ENCODE measurements at regions not wholly inside any gene's neighbourhood (a gene's known extent, or its start where the extent isn't known, plus 50 kb on each side); places are given as distances from the start of the nearest gene placed in this dataset.
"Not testable (repeated sequence)": the region's sequence is repeated elsewhere in the genome, so short reads cannot be mapped to it uniquely, and the experiment has no call there.

DNA sequence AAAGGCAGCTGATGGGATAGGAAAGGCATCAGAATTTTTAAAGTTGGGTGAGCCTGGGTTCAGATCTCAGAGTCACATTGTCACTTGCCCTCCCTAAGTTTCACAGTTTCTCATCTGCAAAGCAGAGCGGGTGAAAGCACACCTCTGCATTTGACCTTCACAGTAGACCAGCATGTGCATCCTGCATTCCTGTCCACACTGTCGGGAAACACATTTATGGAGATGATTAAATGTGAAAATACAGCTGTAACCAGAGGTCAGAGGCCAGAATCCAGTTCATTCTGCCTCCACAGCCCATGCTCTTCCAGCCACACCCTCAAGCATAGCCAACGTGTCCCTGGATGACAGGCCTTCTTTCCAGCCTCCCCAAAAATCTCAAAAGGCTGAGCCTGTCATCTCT lies 392.0 kb upstream of the MYT1L start:
- no peak overlapping the region for H3K4me3 ChIP-seq (ENCODE audit: low read length)
- H3K36me3 ChIP-seq (replicated peaks; ENCODE audit: insufficient read depth, low read length) = no peaks in the 10 kb centered on the region
- H3K9ac ChIP-seq (ENCODE audit: low read length) = no peak overlapping the region
- no peak for DNase-seq
- H4K20me1 ChIP-seq (ENCODE audit: insufficient read depth, low read length) = no peaks in the 10 kb centered on the region
- H3K9me3 ChIP-seq (replicated peaks; ENCODE audit: insufficient read depth, low read length) = no peaks in the 10 kb centered on the region
- H3K4me2 ChIP-seq (ENCODE audit: low read depth, low read length) = no peak overlapping the region
- no peaks in the 10 kb centered on the region for H3K79me2 ChIP-seq (ENCODE audit: low read length)
- H3K9me2 ChIP-seq (replicated peaks; ENCODE audit: insufficient read depth, low read length) = no peaks in the 10 kb centered on the region
- TF ChIP-seq, protein P1, sequence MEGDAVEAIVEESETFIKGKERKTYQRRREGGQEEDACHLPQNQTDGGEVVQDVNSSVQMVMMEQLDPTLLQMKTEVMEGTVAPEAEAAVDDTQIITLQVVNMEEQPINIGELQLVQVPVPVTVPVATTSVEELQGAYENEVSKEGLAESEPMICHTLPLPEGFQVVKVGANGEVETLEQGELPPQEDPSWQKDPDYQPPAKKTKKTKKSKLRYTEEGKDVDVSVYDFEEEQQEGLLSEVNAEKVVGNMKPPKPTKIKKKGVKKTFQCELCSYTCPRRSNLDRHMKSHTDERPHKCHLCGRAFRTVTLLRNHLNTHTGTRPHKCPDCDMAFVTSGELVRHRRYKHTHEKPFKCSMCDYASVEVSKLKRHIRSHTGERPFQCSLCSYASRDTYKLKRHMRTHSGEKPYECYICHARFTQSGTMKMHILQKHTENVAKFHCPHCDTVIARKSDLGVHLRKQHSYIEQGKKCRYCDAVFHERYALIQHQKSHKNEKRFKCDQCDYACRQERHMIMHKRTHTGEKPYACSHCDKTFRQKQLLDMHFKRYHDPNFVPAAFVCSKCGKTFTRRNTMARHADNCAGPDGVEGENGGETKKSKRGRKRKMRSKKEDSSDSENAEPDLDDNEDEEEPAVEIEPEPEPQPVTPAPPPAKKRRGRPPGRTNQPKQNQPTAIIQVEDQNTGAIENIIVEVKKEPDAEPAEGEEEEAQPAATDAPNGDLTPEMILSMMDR (IDR thresholded peaks at IDR 0.05; ENCODE audit: low read length) = no peak
- TF ChIP-seq EZH2 (optimal IDR thresholded peaks at IDR 0.05; ENCODE audit: low read depth, low read length) (no peak), EZH2phosphoT487 (IDR thresholded peaks at IDR 0.05; ENCODE audit: low read length) (no peak)
- no peaks in the 10 kb centered on the region for H3K4me1 ChIP-seq (ENCODE audit: low read length)
- no peak overlapping the region for H3K27ac ChIP-seq (ENCODE audit: low read length)
- H3K27me3 ChIP-seq (replicated peaks; ENCODE audit: insufficient read depth, low read length) = no peaks in the 10 kb centered on the region
- H2AFZ ChIP-seq (ENCODE audit: low read length) = no peak overlapping the region
- no peaks in the 10 kb centered on the region for H3F3A ChIP-seq (ENCODE audit: insufficient read depth, low read length)

DNA sequence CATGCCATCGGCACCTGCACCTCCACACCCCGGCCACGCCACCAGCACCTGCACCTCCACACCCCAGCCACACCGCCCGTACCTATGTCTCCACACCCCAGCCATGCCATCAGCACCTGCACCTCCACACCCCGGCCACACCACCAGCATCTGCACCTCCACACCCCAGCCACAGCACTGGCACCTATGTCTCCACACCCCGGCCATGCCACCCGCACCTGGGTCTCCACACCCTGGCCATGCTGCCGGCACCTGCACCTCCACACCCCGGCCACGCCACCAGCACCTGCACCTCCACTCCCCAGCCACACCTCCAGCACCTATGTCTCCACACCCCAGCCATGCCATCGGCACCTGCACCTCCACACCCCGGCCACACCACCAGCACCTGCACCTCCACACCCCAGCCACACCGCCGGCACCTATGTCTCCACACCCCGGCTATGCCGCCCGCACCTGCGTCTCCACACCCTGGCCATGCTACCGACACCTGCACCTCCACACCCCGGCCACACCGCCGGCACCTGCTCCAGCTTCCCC lies 390.3 kb upstream of the MYT1L start:
- Histone ChIP-seq H3K27me3 (replicated peaks; ENCODE audit: insufficient read depth, low read length) (no peaks in the 10 kb centered on the region), H3K4me1 (ENCODE audit: low read length) (no peaks in the 10 kb centered on the region), H3K79me2 (ENCODE audit: low read length) (no peaks in the 10 kb centered on the region), H3K4me3 (ENCODE audit: low read length) (no peak overlapping the region), H3K9me2 (replicated peaks; ENCODE audit: insufficient read depth, low read length) (no peaks in the 10 kb centered on the region), H2AFZ (ENCODE audit: low read length) (no peak overlapping the region), H3K36me3 (replicated peaks; ENCODE audit: insufficient read depth, low read length) (no peaks in the 10 kb centered on the region), H3K9ac (ENCODE audit: low read length) (no peak overlapping the region), H3K9me3 (replicated peaks; ENCODE audit: insufficient read depth, low read length) (no peaks in the 10 kb centered on the region), H3F3A (ENCODE audit: insufficient read depth, low read length) (no peaks in the 10 kb centered on the region), H4K20me1 (ENCODE audit: insufficient read depth, low read length) (no peaks in the 10 kb centered on the region), H3K4me2 (ENCODE audit: low read depth, low read length) (no peak overlapping the region), H3K27ac (ENCODE audit: low read length) (no peak overlapping the region)
- TF ChIP-seq, protein P1 (IDR thresholded peaks at IDR 0.05; ENCODE audit: low read length) = no peak
- no peak for TF ChIP-seq EZH2 (optimal IDR thresholded peaks at IDR 0.05; ENCODE audit: low read depth, low read length)
- DNase-seq = no peak

DNA sequence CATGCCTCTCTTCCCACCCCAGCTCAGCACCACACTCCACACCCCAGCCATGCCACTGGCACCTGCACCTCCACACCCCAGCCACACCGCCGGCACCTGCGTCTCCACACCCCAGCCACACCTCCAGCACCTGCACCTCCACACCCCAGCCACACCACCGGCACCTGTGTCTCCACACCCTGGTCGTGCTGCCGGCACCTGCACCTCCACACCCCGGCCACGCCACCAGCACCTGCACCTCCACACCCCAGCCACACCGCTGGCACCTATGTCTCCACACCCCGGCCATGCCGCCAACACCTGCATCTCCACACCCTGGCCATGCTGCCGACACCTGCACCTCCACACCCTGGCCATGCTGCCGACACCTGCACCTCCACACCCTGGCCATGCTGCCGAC lies 389.7 kb upstream of the MYT1L start:
- H3K4me3 ChIP-seq (ENCODE audit: low read length); H3K79me2 ChIP-seq (ENCODE audit: low read length); H4K20me1 ChIP-seq (ENCODE audit: insufficient read depth, low read length); H3K4me1 ChIP-seq (ENCODE audit: low read length); DNase-seq; H3K9me2 ChIP-seq (replicated peaks; ENCODE audit: insufficient read depth, low read length); H3F3A ChIP-seq (ENCODE audit: insufficient read depth, low read length); H3K27me3 ChIP-seq (replicated peaks; ENCODE audit: insufficient read depth, low read length); H3K4me2 ChIP-seq (ENCODE audit: low read depth, low read length); H2AFZ ChIP-seq (ENCODE audit: low read length); H3K27ac ChIP-seq (ENCODE audit: low read length); H3K36me3 ChIP-seq (replicated peaks; ENCODE audit: insufficient read depth, low read length); H3K9ac ChIP-seq (ENCODE audit: low read length); H3K9me3 ChIP-seq (replicated peaks; ENCODE audit: insufficient read depth, low read length): not testable (repeated sequence)

DNA sequence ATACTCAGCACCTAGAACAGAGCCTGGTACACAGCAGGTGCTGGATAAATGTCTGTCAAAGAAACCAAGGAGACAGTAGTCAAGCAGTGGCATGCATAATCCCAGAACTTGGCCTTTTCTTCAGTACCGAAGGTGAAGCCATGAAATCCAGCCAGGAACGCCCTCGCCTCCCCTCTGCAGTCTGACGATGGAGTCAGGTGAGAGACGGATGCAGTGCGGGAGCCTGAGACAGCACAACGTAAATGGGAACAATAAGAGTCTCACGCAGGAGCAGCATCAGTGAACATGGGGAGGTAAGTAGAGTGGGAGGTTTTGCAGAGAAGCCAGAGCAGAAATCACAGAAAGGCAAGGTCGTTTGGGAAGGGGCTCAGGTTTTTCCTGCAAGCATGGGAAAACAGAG lies 389.3 kb upstream of the MYT1L start:
- no peak overlapping the region for H2AFZ ChIP-seq (ENCODE audit: low read length)

More for the DNA sequence above, 389.3 kb upstream of the MYT1L start:
- H3K4me1 ChIP-seq (ENCODE audit: low read length) = no peaks in the 10 kb centered on the region
- no peak overlapping the region for H3K4me3 ChIP-seq (ENCODE audit: low read length)
- H3K9me2 ChIP-seq (replicated peaks; ENCODE audit: insufficient read depth, low read length) = no peaks in the 10 kb centered on the region
- H3K27me3 ChIP-seq (replicated peaks; ENCODE audit: insufficient read depth, low read length) = no peaks in the 10 kb centered on the region
- no peaks in the 10 kb centered on the region for H3F3A ChIP-seq (ENCODE audit: insufficient read depth, low read length)
- no peak overlapping the region for H3K27ac ChIP-seq (ENCODE audit: low read length)
- H3K79me2 ChIP-seq (ENCODE audit: low read length) = no peaks in the 10 kb centered on the region
- no peak for DNase-seq
- no peak overlapping the region for H3K4me2 ChIP-seq (ENCODE audit: low read depth, low read length)
- H3K36me3 ChIP-seq (replicated peaks; ENCODE audit: insufficient read depth, low read length) = no peaks in the 10 kb centered on the region
- TF ChIP-seq EZH2 (optimal IDR thresholded peaks at IDR 0.05; ENCODE audit: low read depth, low read length) (no peak), EZH2phosphoT487 (IDR thresholded peaks at IDR 0.05; ENCODE audit: low read length) (no peak)
- no peaks in the 10 kb centered on the region for H4K20me1 ChIP-seq (ENCODE audit: insufficient read depth, low read length)
- H3K9me3 ChIP-seq (replicated peaks; ENCODE audit: insufficient read depth, low read length) = no peaks in the 10 kb centered on the region
- no peak overlapping the region for H3K9ac ChIP-seq (ENCODE audit: low read length)

Measured in MM.1S (cell line).